Thoracic aorta (tissue), 2 donors: ENCODE measurements at regions not wholly inside any gene's neighbourhood (a gene's known extent, or its start where the extent isn't known, plus 50 kb on each side); places are given as distances from the start of the nearest gene placed in this dataset.

Source experiments
- ATAC-seq: fragments of 150-250 bp; one replicate; pipeline ENCODE4 v1.8.0; 2017; ENCODE audit warnings: low read depth; ENCODE audit not compliant: insufficient number of reproducible peaks, low FRiP score
- DNase-seq: peaks from one replicate; pipeline ENCODE4 v3.0.0-alpha.2; 2020; ENCODE audit warnings: low spot score
- H3K27ac ChIP-seq, 2 donors: fragments of 200-600 bp; sonication (generic); 1 replicate in 1 of 2; 2 replicates in 1 of 2; pipeline ENCODE4 v1.5.1; 2016; ENCODE audit warnings: mild to moderate bottlenecking in 2 of 2, moderate library complexity in 2 of 2
- H3K27me3 ChIP-seq: fragments of 200-600 bp; sonication (generic); replicated peaks from 2 replicates; pipeline ENCODE4 v1.6.0; 2016; ENCODE audit warnings: mild to moderate bottlenecking; ENCODE audit not compliant: insufficient read depth
- H3K36me3 ChIP-seq: fragments of 200-600 bp; sonication (generic); one replicate; pipeline ENCODE4 v1.5.1; 2016
- H3K4me1 ChIP-seq, 2 donors: fragments of 200-600 bp; sonication (generic); 1 replicate in 1 of 2; 2 replicates in 1 of 2; pipeline versions ENCODE4 v1.5.1 to v1.6.0; 2016; ENCODE audit warnings: low read depth in 2 of 2, mild to moderate bottlenecking in 1 of 2; ENCODE audit not compliant: control insufficient read depth in 1 of 2
- H3K4me3 ChIP-seq: fragments of 200-600 bp; sonication (generic); 2 replicates; pipeline ENCODE4 v1.5.1; 2016; ENCODE audit warnings: mild to moderate bottlenecking
- H3K9me3 ChIP-seq: fragments of 200-600 bp; sonication (generic); 2 replicates; pipeline ENCODE4 v1.5.1; 2016
- CTCF ChIP-seq: fragments of 200-600 bp; sonication (generic); IDR thresholded peaks from one replicate; pipeline ENCODE4 v1.5.1; 2019; ENCODE audit warnings: antibody characterized with exemption

DNA sequence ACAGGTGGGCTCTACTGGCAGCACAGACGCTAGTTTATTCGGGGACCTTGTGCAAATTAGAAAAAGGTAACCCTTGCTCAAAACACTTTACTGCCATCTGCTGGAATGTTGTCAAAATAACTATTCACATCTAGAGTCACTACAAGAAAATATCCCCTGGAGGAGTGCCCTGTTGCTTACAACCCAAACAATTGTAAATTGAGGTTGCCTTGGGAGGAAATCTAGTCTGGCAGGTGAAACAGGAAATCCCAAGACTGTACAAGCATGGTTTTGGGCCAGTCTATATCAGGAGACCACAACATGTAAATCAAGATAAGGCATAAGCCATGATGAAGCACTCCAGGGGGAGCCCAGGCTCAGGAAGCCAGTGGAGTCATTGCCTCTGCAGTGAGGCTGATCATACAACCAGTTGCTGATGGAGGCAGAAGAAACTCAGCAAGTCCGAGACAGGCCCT, 136.8 kb upstream of the ACP3 start:
- H3K4me3 ChIP-seq, result no peak overlapping the region
- no peaks in the 10 kb centered on the region for H3K27me3 ChIP-seq
- peak; percentile 61 for TF ChIP-seq CTCF
- H3K27ac ChIP-seq, result no peak overlapping the region
- peaks cover 0 to 2% of the 10 kb centered on the region in 2 donors for H3K4me1 ChIP-seq
- ATAC-seq (no peak), DNase-seq (no peak)
- H3K36me3 ChIP-seq, result no peaks in the 10 kb centered on the region
- no peaks in the 10 kb centered on the region for H3K9me3 ChIP-seq

GRCh38 chr3:132183811-132184210, 133.4 kb upstream of the ACP3 start:
- Histone ChIP-seq H3K27me3 (no peaks in the 10 kb centered on the region), H3K36me3 (no peaks in the 10 kb centered on the region), H3K4me3 (no peak overlapping the region), H3K4me1 (peaks cover 0 to 2% of the 10 kb centered on the region in 2 donors), H3K9me3 (no peaks in the 10 kb centered on the region), H3K27ac (no peak overlapping the region)
- DNase-seq, result no peak
- ATAC-seq, result no peak
- no peak for TF ChIP-seq CTCF

DNA sequence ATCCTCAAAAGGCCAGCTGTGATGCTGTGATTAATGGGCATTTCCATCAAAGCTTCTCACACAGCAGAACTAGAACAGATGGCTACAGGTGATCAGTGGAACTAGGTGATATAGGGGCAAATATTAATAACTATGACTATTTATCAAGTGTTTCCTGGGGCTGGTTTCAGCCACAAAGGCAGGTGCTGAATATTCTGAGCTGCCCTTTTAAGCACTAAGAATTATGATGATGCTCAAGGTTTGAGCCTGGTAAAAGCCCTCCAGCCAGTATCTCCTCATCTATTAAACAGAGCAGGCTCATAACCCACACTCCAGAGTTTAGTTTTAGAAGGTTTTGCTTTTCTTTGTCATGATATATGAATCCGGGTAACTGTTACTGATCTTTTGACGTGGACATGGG, 129.5 kb upstream of the ACP3 start:
- H3K27me3 ChIP-seq, result no peaks in the 10 kb centered on the region
- no peak overlapping the region for H3K27ac ChIP-seq

GRCh38 chr3:132189601-132190000, 127.6 kb upstream of the ACP3 start:
- no peaks in the 10 kb centered on the region for H3K36me3 ChIP-seq
- no peak for ATAC-seq
- no peaks in the 10 kb centered on the region for H3K27me3 ChIP-seq
- TF ChIP-seq CTCF, result no peak
- no peak overlapping the region for H3K4me3 ChIP-seq
- no peak overlapping the region for H3K27ac ChIP-seq
- no peak for DNase-seq
- H3K9me3 ChIP-seq, result no peaks in the 10 kb centered on the region
- H3K4me1 ChIP-seq, result no peaks in the 10 kb centered on the region

More for the DNA sequence above, 129.5 kb upstream of the ACP3 start:
- DNase-seq, result no peak
- H3K4me1 ChIP-seq, result no peaks in the 10 kb centered on the region
- TF ChIP-seq CTCF, result no peak
- no peak overlapping the region for H3K4me3 ChIP-seq
- no peak for ATAC-seq
- no peaks in the 10 kb centered on the region for H3K36me3 ChIP-seq
- H3K9me3 ChIP-seq, result no peaks in the 10 kb centered on the region

- Histone ChIP-seq H3K27me3 (no peaks in the 10 kb centered on the region), H3K4me3 (no peak overlapping the region), H3K9me3 (no peaks in the 10 kb centered on the region), H3K4me1 (peaks cover 7 to 18% of the 10 kb centered on the region in 2 donors), H3K27ac (no peak overlapping the region), H3K36me3 (no peaks in the 10 kb centered on the region)
- ATAC-seq (no peak), DNase-seq (no peak)
- TF ChIP-seq CTCF, result no peak
Measured at GRCh38 chr3:132196113-132196512, 121.1 kb upstream of the ACP3 start.
